HUES64 (cell line): ENCODE measurements at regions not wholly inside any gene's neighbourhood (a gene's known extent, or its start where the extent isn't known, plus 50 kb on each side); places are given as distances from the start of the nearest gene placed in this dataset.

Source experiments
- H3K27ac ChIP-seq: 2 replicates; pipeline ENCODE4 v1.7.0; 2013; ENCODE audit warnings: low read depth, low read length, inconsistent platforms
- H3K27me3 ChIP-seq: 2 replicates; pipeline ENCODE4 v1.6.1; 2013; ENCODE audit warnings: mild to moderate bottlenecking, low read length; ENCODE audit not compliant: insufficient read depth
- H3K36me3 ChIP-seq: 2 replicates; pipeline ENCODE4 v1.6.1; 2013; ENCODE audit warnings: mild to moderate bottlenecking, low read length; ENCODE audit not compliant: insufficient read depth
- H3K4me1 ChIP-seq: 2 replicates; pipeline ENCODE4 v1.6.1; 2013; ENCODE audit warnings: mild to moderate bottlenecking, low read length, moderate library complexity; ENCODE audit not compliant: insufficient read depth
- H3K4me3 ChIP-seq: 2 replicates; pipeline ENCODE4 v1.5.1; 2013; ENCODE audit warnings: mild to moderate bottlenecking, low read length, moderate library complexity
- H3K9ac ChIP-seq: 2 replicates; pipeline ENCODE4 v1.6.1; 2013; ENCODE audit warnings: mild to moderate bottlenecking, low read depth, low read length
- H3K9me3 ChIP-seq: 2 replicates; pipeline ENCODE4 v1.6.1; 2013; ENCODE audit warnings: low read depth, low read length; ENCODE audit not compliant: insufficient read depth
- WGBS: fragments of 150-250, 120-280 bp; methylation state at CpG from one replicate; pipeline ENCODE4 v1.1.7; 2013; ENCODE audit warnings: missing lambda C conversion rate; 5-methylcytosine and 5-hydroxymethylcytosine counted together

DNA sequence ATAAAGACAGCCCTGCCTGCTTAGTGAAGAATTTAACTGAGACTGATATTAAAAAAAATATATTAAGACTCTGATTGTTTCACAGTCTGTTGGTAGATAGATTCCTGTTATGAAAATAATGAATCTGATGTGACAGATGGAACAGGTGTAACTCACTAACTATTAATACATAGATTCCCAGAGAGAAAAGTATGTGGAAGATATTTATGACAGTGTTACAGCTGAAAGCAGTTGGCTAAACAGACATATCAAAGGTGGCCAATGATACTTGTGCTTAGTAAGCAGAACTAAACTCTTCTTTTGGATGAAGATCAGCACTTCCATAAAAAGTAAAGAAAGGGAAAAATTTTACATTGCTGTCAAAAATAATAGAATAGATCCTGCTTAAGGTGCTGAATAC, 598.2 kb upstream of the CA10 start:
- Histone ChIP-seq H3K36me3 (no peaks in the 10 kb centered on the region), H3K27ac (no peak overlapping the region), H3K4me3 (no peak overlapping the region), H3K27me3 (no peaks in the 10 kb centered on the region), H3K9ac (no peak overlapping the region), H3K9me3 (peaks cover 51% of the 10 kb centered on the region), H3K4me1 (no peaks in the 10 kb centered on the region)

DNA sequence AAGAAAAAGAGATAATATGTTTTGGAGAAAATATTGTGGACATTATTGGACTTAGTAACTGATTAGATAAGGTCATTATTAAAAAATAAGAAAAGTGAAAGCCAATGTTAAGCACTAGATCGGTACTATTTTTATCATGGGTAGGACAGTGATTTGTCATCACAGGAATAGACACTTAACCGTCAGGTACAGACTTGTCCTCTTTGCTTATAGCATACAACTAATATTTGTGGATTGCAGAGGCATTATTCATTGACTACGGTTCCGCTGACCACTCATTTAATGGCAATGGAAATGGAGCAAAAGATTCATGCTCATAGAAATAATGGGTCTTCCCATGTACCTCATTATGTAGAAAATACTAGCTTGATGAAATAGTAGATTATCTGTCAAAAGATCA, 596.3 kb upstream of the CA10 start:
- peaks cover 65% of the 10 kb centered on the region for H3K9me3 ChIP-seq
- H3K4me1 ChIP-seq, result no peaks in the 10 kb centered on the region
- no peak overlapping the region for H3K9ac ChIP-seq
- no peaks in the 10 kb centered on the region for H3K36me3 ChIP-seq
- H3K27ac ChIP-seq, result no peak overlapping the region
- no peaks in the 10 kb centered on the region for H3K27me3 ChIP-seq
- no peak overlapping the region for H3K4me3 ChIP-seq
- WGBS, result 94% methylated on average over 4 of the region's 4 CpGs

DNA sequence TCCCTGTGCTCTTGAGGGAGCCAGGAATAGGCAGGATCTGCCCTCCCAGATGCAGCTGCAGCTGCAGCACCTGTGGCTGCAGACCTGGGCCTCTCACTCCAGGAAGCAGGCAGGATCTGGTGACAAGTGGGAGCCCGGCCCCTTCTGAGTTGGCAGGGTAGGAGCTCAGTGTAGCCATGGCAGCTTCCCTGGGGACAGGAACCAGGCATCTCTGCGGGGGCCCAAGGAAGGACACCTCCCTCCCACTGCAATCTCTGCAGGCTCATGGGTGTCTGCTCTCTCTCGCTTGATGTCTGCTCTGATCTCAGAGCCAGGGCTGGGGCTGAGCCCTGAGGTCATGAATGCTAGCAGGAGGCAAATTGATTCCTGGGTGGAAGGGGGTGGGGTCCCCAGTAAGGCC, 592.5 kb upstream of the CA10 start:
- Histone ChIP-seq H3K36me3 (no peaks in the 10 kb centered on the region), H3K27ac (no peak overlapping the region), H3K9me3 (peaks cover 56% of the 10 kb centered on the region), H3K27me3 (no peaks in the 10 kb centered on the region), H3K4me1 (no peaks in the 10 kb centered on the region), H3K4me3 (no peak overlapping the region), H3K9ac (no peak overlapping the region)
- 67% methylated on average over 3 of the region's 3 CpGs for WGBS

DNA sequence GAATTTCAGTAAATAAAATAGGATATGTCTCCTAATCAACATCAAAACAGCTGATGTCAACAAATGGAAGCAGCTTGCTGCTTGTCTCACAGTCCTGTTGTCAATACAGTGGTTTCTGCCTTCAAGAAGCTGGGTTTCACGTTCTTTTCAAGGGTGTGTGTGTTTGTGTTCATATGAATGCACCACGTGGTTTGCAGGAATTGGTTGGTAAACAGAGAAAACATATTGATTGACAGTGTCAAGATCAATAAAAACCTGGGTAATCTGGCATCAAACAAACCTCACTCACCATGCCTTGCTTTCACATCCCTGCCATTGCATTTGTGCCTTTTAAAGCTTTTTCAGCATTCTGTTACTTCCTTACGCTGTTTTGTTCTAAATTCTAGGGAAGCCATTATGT, 585.7 kb upstream of the CA10 start:
- 60% methylated on average over 3 of the region's 3 CpGs for WGBS
- Histone ChIP-seq H3K36me3 (no peaks in the 10 kb centered on the region), H3K27ac (no peak overlapping the region), H3K27me3 (no peaks in the 10 kb centered on the region), H3K9ac (no peak overlapping the region), H3K4me3 (no peak overlapping the region), H3K9me3 (peaks cover 60% of the 10 kb centered on the region), H3K4me1 (no peaks in the 10 kb centered on the region)

DNA sequence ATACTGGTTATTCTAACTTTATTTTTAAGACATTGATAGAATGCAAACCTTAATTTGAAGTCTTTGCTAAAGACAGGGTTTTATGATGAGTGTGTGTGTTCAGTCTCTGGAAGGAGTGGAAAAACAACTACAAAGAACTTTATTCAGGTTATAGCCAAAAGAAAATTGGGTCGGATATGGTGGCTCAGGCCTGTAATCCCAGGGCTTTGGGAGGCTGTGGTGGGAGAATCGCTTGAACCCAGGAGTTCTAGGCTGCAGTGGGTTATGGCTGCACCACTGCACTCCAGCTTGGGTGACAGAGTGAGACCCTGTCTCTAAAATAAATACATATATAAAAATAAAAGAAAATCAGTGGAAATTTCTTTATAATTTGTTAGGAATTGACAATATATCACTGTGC, 581.5 kb upstream of the CA10 start:
- no peak overlapping the region for H3K27ac ChIP-seq
- H3K9me3 ChIP-seq, result peaks cover 58% of the 10 kb centered on the region
- H3K4me3 ChIP-seq, result no peak overlapping the region
- H3K36me3 ChIP-seq, result no peaks in the 10 kb centered on the region
- no peak overlapping the region for H3K9ac ChIP-seq
- H3K4me1 ChIP-seq, result no peaks in the 10 kb centered on the region
- H3K27me3 ChIP-seq, result no peaks in the 10 kb centered on the region
- 77% methylated on average over 2 of the region's 2 CpGs for WGBS

DNA sequence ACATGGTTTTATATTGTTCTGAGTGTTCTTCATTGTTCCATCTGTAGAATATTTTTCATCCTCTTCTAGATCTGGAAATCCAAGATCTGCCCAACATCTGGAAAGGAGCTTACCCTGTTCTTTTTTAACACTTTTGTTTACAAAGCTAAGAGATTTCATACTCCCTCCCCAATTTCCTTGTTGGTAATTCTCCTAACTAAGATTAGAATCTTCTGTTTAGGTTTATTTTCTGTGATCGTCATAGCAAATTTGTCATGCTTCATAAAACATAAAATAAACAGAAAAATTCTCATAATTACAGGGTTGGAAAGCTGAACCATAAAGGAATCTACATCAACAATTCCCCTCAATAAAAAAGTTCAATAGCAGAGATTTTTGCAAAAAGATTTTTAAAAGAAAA, 580.3 kb upstream of the CA10 start:
- Histone ChIP-seq H3K4me3 (no peak overlapping the region), H3K4me1 (no peaks in the 10 kb centered on the region), H3K9me3 (peaks cover 49% of the 10 kb centered on the region), H3K27me3 (no peaks in the 10 kb centered on the region), H3K36me3 (no peaks in the 10 kb centered on the region), H3K9ac (no peak overlapping the region), H3K27ac (no peak overlapping the region)
- no CpG with 5 or more reads among the region's 1 CpG for WGBS

DNA sequence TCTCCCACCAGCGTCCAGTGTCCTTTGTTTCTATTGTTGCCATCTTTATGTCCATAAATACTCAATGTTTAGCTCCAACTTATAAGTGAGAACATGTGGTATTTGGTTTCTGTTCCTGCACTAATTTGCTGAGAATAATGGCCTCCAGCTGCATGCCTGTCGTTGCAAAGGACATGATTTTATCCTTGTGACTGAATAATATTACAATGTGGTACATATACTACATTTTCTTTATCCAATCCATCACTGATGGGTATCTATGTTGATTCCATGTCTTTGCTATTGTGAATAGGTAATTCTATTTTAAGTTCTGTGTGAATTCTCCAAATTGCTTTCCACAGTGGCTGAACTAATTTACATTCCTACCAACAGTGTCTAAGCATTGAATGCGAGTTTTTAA, 578.6 kb upstream of the CA10 start:
- no peak overlapping the region for H3K27ac ChIP-seq
- no peak overlapping the region for H3K9ac ChIP-seq
- H3K36me3 ChIP-seq, result no peaks in the 10 kb centered on the region
- no peaks in the 10 kb centered on the region for H3K27me3 ChIP-seq
- peaks cover 53% of the 10 kb centered on the region for H3K9me3 ChIP-seq
- H3K4me1 ChIP-seq, result no peaks in the 10 kb centered on the region
- no peak overlapping the region for H3K4me3 ChIP-seq
- 66% methylated on average over 3 of the region's 3 CpGs for WGBS

DNA sequence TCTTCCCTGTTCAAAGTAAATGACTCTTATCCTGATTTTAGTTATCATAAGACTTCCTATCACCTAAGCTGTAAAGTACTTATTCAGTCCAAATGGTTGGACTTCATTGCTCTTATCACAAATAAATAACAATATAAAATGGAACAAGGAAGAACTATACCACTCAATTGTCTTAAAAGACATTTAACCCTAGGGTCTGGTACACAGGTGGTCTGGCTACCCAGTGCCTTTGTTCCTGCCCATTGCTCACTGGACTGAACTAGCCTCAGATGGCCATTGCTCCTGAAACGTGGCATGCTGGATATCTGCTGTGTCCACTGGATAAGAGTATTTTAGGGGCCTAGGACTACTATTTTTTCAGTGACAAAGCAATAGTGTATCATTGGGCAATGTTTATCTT, 574.3 kb upstream of the CA10 start:
- no peaks in the 10 kb centered on the region for H3K36me3 ChIP-seq
- H3K27me3 ChIP-seq, result no peaks in the 10 kb centered on the region
- H3K27ac ChIP-seq, result no peak overlapping the region
- H3K9me3 ChIP-seq, result peaks cover 60% of the 10 kb centered on the region
- H3K9ac ChIP-seq, result no peak overlapping the region
- H3K4me3 ChIP-seq, result no peak overlapping the region
- WGBS, result 57% methylated on average over 1 of the region's 1 CpG
- no peaks in the 10 kb centered on the region for H3K4me1 ChIP-seq

DNA sequence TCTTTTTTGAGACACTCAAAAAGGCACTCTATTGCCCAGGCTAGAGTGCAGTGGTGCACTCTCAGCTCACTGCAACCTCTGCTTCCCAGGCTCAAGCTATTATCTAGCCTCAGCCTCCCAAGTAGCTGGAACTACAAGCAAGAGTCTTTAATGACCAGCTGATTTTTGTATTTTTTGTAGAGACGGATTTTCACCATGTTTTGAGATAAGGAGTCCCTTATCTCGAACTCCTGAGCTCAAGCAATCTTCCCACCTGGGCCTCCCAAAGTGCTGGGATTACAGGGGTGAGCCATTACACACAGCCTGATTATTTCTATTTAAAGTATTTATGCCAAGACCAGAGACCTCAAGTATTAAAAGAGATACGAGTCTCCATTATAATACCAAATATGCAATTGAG, 566.1 kb upstream of the CA10 start:
- H3K4me3 ChIP-seq, result no peak overlapping the region
- WGBS, result 97% methylated on average over 3 of the region's 3 CpGs
- no peak overlapping the region for H3K27ac ChIP-seq
- H3K27me3 ChIP-seq, result no peaks in the 10 kb centered on the region
- no peaks in the 10 kb centered on the region for H3K4me1 ChIP-seq
- no peaks in the 10 kb centered on the region for H3K36me3 ChIP-seq
- peaks cover 67% of the 10 kb centered on the region for H3K9me3 ChIP-seq
- H3K9ac ChIP-seq, result no peak overlapping the region

DNA sequence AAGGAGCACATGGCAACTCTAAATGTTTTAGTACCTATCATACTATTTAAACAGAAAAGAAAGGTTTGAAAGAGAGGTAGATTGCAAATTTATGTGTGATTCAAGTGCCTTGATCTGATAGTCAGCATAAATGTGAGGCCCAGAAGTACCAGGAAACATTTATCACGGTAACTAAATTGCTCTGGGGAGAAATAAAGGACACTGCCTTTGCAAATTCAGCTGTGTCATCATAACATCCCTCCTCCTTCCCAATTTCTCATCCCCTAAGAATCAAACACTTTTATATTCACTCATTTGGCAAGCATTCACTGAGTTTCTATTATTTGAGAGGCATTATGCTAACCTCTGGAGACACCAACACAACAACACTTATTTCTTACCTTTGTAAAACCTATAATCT, 563.4 kb upstream of the CA10 start:
- Histone ChIP-seq H3K27ac (no peak overlapping the region), H3K27me3 (no peaks in the 10 kb centered on the region), H3K9ac (no peak overlapping the region), H3K4me1 (no peaks in the 10 kb centered on the region), H3K4me3 (no peak overlapping the region), H3K9me3 (peaks cover 69% of the 10 kb centered on the region), H3K36me3 (no peaks in the 10 kb centered on the region)
- WGBS, result 77% methylated on average over 1 of the region's 1 CpG

DNA sequence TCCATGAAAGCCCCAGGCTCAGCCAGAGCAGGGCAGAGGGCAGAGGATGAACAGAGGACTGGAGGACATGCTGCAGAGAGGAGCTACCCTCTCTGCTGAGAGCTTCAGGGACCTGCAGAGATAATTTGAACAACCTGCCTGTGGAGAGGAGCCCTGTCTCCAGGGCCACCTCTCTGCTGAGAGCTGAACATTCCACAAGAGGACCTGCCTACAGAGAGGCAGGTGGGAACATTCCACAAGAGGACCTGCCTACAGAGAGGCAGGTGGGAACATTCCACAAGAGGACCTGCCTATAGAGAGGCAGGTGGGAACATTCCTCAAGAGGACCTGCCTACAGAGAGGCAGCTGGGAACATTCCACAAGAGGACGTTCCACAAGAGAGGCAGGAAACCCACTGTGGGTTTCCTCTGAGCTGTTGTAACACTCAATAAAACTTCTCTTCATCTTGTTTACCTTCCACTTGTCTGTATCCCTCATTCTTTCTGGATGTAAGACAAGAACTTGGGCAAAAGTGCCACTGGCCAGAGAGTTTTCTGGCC, 551.9 kb upstream of the CA10 start:
- Histone ChIP-seq H3K4me3 (no peak overlapping the region), H3K27ac (no peak overlapping the region), H3K27me3 (no peaks in the 10 kb centered on the region), H3K9me3 (peaks cover 50% of the 10 kb centered on the region), H3K36me3 (no peaks in the 10 kb centered on the region), H3K4me1 (no peaks in the 10 kb centered on the region), H3K9ac (no peak overlapping the region)
- WGBS, result 73% methylated on average over 1 of the region's 1 CpG

DNA sequence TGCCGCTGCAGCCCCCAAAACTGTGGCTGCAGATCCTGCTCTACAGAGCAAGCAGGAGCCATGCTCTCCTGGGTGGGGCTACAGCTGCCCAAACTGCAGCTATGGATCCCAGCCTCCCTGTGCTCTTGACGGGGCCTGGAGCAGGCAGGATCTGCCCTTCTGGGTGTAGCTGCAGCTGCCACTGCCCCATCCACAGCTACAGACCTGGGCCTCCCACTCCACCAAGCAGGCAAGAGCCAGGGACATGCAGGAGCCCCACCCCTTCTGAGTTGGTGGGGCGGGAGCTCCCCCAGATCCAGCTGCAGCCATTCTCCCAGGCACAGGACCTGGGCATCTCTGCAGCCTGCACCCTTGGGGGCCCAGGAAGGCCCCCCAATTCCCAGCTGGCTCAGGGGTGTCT, 551.2 kb upstream of the CA10 start:
- Histone ChIP-seq H3K4me1 (no peaks in the 10 kb centered on the region), H3K4me3 (no peak overlapping the region), H3K36me3 (no peaks in the 10 kb centered on the region), H3K27me3 (no peaks in the 10 kb centered on the region), H3K9me3 (peaks cover 56% of the 10 kb centered on the region), H3K27ac (no peak overlapping the region), H3K9ac (no peak overlapping the region)
- 81% methylated on average over 3 of the region's 3 CpGs for WGBS
